Epithelial cell of esophagus (primary cell): ENCODE measurements at regions not wholly inside any gene's neighbourhood (a gene's known extent, or its start where the extent isn't known, plus 50 kb on each side); places are given as distances from the start of the nearest gene placed in this dataset.
A peak's percentile ranks its signal among the peaks of the same experiment; 100 is the strongest.
"Not testable (repeated sequence)": the region's sequence is repeated elsewhere in the genome, so short reads cannot be mapped to it uniquely, and the experiment has no call there.

Source experiments
- DNase-seq: peaks from one replicate; pipeline ENCODE4 v3.0.0; 2010; ENCODE audit warnings: low read depth
- H3K4me3 ChIP-seq: 2 replicates; pipeline ENCODE4 v1.5.1; 2011; ENCODE audit warnings: mild to moderate bottlenecking, low read length, control low read depth
- TF ChIP-seq, protein P1 (sequence below): IDR thresholded peaks from 2 replicates; pipeline ENCODE4 v1.5.1; 2011; ENCODE audit warnings: low read depth, mild to moderate bottlenecking, low read length, control low read depth, inconsistent platforms; ENCODE audit not compliant: insufficient read depth; ENCODE audit errors: missing control alignments

DNA sequence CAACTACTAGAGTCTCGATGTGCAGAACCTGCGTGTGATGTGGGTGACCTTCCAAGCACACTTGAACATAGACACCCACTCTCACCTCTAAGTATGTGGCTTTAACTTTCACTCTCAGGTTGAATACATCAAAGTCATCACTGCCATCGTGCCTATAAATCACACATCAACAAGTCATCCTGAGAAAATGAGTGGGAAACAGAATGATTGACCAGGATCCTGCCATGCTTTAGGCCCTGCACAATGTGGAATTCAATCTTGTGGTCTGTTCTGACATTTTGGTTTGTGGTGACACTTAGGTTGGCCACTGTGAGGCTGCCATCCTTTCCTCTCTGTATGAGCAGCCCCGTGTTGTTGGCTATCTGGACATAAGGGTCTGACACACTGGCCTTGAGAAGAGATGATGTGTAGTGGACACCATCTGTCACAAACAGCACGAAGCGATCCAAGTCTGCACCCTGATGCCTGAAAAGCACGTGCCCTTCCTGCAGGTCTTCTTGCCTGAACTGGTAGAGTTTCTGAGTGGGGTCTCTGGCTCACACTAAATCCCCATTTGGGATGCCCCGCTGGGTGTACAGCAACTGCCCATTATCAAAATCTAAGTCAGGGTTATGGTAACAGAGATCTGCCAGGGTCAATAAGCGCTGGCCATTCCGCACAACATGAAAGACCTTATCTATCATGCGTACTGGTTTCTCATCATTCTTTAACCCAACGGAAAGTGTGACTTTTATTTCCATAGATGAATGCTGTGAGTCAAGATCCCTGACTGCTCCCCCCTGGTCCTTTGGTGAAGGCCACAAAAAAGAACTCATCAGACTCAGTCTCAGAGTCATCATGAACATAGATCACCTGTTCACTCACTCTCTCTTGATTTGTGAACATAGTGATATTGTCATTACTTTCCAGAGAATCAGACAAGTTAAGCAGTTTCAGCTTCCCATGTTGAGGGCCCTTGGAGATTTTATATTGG, 116.6 kb downstream of the ESM1 start:
- no peak for DNase-seq
- TF ChIP-seq, protein P1, sequence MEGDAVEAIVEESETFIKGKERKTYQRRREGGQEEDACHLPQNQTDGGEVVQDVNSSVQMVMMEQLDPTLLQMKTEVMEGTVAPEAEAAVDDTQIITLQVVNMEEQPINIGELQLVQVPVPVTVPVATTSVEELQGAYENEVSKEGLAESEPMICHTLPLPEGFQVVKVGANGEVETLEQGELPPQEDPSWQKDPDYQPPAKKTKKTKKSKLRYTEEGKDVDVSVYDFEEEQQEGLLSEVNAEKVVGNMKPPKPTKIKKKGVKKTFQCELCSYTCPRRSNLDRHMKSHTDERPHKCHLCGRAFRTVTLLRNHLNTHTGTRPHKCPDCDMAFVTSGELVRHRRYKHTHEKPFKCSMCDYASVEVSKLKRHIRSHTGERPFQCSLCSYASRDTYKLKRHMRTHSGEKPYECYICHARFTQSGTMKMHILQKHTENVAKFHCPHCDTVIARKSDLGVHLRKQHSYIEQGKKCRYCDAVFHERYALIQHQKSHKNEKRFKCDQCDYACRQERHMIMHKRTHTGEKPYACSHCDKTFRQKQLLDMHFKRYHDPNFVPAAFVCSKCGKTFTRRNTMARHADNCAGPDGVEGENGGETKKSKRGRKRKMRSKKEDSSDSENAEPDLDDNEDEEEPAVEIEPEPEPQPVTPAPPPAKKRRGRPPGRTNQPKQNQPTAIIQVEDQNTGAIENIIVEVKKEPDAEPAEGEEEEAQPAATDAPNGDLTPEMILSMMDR, result no peak
- H3K4me3 ChIP-seq, result no peak overlapping the region

DNA sequence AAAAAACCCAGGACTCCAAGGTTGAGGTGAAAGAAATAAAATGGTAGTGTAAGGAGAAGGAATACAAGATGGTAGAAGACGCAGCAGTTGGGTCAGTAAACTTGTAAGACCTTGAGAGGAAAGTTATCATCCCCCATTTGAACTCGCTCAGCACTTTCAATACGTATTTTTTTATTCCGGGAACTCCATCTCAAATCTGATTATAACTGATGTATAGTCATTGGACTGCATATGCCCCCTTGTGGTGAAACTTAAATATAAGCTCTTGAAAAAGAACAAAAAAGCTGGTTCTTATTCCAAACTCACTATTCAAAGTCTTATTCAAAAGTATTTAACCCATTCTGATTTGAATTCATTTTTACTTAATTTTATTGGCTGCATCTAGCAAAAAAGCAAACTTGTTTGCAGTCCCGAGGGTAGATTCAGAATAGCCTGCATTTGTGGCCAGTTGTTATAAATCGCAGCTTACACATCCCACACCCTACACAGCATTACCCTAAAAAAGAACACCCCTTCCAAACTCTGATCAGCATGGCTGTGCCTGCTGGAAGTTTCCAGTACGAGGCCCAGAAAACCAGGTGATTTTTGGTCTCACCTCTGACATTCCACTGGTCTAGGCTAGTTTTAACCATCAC, 118.0 kb downstream of the ESM1 start:
- DNase-seq, result peak; percentile 66
- H3K4me3 ChIP-seq, result no peak overlapping the region

DNA sequence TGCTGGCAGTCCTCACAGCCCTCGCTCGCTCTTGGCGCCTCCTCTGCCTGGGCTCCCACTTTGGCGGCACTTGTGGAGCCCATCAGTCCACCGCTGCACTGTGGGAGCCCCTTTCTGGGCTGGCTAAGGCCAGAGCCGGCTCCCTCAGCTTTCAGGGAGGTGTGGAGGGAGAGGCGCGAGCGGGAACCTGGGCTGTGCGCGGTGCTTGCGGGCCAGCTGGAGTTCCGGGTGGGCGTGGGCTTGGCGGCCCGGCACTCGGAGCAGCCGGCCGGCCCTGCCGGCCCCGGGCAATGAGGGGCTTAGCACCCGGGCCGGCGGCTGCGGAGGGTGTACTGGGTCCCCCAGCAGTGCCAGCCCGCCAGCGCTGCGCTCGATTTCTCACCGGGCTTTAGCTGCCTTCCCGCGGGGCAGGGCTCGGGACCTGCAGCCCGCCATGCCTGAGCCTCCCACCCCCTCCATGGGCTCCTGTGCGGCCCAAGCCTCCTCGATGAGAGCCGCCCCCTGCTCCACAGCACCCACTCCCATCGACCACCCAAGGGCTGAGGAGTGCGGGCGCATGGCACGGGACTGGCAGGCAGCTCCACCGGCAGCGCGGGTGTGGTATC, 120.4 kb downstream of the ESM1 start:
- DNase-seq, H3K4me3 ChIP-seq: not testable (repeated sequence)

More for the DNA sequence above, 118.0 kb downstream of the ESM1 start:
- TF ChIP-seq, protein P1, result peak; percentile 50

DNA sequence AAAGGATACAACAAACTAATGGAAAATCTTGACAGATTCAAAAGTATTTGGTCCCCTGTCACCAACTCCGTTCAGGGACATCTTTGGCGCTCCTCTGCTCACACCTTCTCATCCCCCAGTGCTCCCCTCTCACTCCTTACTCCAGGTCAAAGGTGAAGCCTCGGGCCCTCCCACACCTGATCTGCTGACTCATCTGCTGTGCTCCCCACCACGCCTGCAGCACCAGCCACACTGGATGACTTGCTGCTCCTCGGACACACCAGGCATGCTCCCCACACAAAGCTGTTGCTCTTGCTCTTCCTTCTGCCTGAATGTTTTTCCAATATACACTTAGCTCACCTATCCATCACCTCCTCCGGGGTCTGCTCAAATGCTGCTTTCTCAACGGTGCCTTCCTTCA, 123.4 kb downstream of the ESM1 start:
- DNase-seq, result peak; percentile 33
- H3K4me3 ChIP-seq, result no peak overlapping the region
- TF ChIP-seq, protein P1, result no peak

DNA sequence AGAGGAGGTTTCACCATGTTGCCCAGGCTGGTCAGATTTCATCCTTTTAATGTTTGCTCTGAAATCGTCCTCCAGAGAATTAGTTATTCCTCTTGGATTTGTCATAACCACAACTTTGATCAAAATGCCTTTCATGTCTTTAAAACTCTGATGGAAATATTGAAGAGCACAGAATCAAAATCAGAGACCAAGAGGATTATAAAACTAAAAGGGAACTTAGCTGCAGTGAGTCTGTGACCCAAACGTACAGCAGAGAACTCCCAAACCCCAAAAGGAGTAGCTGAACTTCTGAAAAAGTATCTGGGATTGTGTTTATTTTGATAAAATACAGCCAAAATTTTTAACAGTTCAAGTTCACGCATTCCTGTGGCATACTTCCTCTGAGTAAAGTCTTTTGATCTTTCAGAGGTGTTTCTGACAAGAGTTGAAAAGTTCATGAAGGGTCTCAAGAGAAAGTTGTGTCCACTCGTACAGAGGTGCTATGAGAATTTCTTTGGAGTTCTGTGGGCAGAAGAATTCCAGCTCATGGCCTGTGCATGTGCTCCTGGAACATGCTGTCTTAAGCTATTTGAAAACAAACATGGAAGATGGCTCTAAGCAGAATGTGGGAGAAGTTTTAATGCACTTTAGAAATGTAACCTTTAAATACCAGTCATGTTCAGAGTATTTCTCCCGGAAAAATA, 124.0 kb downstream of the ESM1 start:
- no peak for DNase-seq
- TF ChIP-seq, protein P1, result no peak
- H3K4me3 ChIP-seq, result no peak overlapping the region

DNA sequence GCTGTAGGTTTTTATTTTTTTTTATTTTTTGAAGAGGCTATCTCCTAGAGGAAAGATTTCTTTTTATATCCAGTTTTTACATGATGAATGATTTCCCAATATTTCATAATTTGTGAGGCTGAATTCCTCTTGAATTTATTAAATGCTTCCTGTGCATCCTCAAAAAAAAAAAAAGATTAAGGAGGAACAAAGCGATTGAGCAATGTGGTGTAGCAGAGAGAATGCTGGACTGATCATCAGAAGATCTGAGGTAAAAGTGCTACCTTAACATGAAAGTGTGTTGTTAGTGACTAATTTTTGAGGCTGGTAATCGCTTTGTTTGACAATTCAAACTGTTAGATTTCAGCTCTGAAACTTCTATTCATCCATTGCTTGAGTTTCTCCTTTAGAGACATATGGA, 125.1 kb downstream of the ESM1 start:
- TF ChIP-seq, protein P1, result no peak
- H3K4me3 ChIP-seq, result no peak overlapping the region
- peak; percentile 70 for DNase-seq

DNA sequence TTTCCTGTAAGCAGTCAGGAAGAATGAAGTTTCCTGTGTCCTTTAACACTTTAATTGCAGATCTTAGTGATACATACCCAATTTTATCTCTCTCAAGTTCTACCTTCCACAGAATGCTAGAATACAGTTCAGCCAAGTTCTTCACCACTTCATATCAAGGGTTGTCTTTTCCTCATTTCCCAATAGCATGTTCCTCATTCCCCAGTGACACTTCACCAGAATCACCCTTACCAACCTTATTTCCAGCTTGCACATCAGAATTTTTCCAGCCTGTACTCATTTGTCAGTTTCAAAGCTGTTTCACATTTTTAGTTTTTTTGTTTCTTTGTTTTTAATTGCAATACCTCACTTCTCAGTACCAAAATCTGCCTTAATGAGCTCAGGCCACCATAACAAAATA, 126.1 kb downstream of the ESM1 start:
- TF ChIP-seq, protein P1, result no peak
- H3K4me3 ChIP-seq, result no peak overlapping the region
- peak; percentile 59 for DNase-seq
